Hepatocyte (in vitro differentiated cells): ENCODE measurements at regions not wholly inside any gene's neighbourhood (a gene's known extent, or its start where the extent isn't known, plus 50 kb on each side); places are given as distances from the start of the nearest gene placed in this dataset.

Experiments used
- CTCF ChIP-seq: fragments of 200-600 bp; sonication (generic); IDR thresholded peaks from 2 replicates; pipeline ENCODE4 v1.5.1; 2016; ENCODE audit warnings: antibody characterized with exemption, mild to moderate bottlenecking; ENCODE audit not compliant: poor library complexity
- EZH2 ChIP-seq: fragments of 200-600 bp; sonication (generic); IDR thresholded peaks from 2 replicates; pipeline ENCODE4 v1.6.1; 2016; ENCODE audit warnings: antibody characterized with exemption, mild to moderate bottlenecking, borderline replicate concordance
- EZH2phosphoT487 ChIP-seq: fragments of 200-600 bp; sonication (generic); IDR thresholded peaks from one replicate; pipeline ENCODE4 v1.6.1; 2018; ENCODE audit warnings: antibody characterized with exemption, mild to moderate bottlenecking, low read depth, moderate library complexity; ENCODE audit not compliant: unreplicated experiment, severe bottlenecking

- no peak for TF ChIP-seq CTCF
- TF ChIP-seq EZH2 = no peak
- TF ChIP-seq EZH2phosphoT487 = no peak
Observed at GRCh38 chr2:41417511-41417910, 630.3 kb upstream of the PKDCC start.
